ENCODE measurements at regions not wholly inside any gene's neighbourhood (a gene's known extent, or its start where the extent isn't known, plus 50 kb on each side); places are given as distances from the start of the nearest gene placed in this dataset.

DNA sequence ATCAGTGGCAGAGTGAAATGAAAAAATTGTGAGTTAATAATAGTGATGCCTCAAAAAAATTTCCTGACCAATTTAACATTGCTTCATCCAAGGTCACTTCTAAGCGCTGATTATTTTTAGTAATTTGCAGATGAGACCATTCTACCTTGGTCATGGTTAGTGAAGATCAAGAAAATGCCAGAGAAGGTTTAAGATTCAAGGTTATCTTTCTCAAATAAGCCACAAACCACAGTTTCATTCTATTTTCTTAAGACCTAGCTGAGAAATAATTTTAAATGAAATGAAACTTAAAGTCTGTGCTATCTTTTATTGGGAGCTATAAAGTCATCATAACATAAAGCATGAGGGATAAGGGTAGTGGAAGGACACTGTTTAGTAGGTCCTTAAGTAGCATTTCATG is 353.9 kb upstream of the NAALADL2 start:
- Histone ChIP-seq H3K4me1 (ENCODE audit: control insufficient read depth in 1 of 2, insufficient read depth in 2 of 2, low read length in 2 of 2) (no peaks in the 10 kb centered on the region), H3K36me3 (replicated peaks in 1 of 2; ENCODE audit: control insufficient read depth in 1 of 2, insufficient read depth in 2 of 2, low read length in 2 of 2) (no peaks in the 10 kb centered on the region), H4K20me1 (ENCODE audit: insufficient read depth, low read length) (no peaks in the 10 kb centered on the region), H3K9ac (ENCODE audit: insufficient read depth, low read length, poor library complexity, severe bottlenecking) (no peak overlapping the region), H3K79me2 (ENCODE audit: insufficient read depth, low read length) (no peaks in the 10 kb centered on the region), H3K27ac (ENCODE audit: low read depth in 1 of 2, low read length in 2 of 2) (no peak overlapping the region), H3K27me3 (ENCODE audit: control insufficient read depth in 2 of 2, insufficient read depth in 2 of 2, low read length in 2 of 2) (no peaks in the 10 kb centered on the region), H3K4me3 (replicated peaks in 1 of 3; ENCODE audit: low read depth in 2 of 3, low read length in 3 of 3) (no peak overlapping the region), H3K4me2 (replicated peaks; ENCODE audit: extremely low read depth, low read length, poor library complexity, severe bottlenecking) (no peak overlapping the region), H2AFZ (ENCODE audit: insufficient read depth, low read depth, low read length, poor library complexity, severe bottlenecking) (no peak overlapping the region), H3K9me3 (replicated peaks in 1 of 2; ENCODE audit: control insufficient read depth in 1 of 2, insufficient read depth in 1 of 2, low read length in 2 of 2) (no peaks in the 10 kb centered on the region)
- TF ChIP-seq, protein P1, sequence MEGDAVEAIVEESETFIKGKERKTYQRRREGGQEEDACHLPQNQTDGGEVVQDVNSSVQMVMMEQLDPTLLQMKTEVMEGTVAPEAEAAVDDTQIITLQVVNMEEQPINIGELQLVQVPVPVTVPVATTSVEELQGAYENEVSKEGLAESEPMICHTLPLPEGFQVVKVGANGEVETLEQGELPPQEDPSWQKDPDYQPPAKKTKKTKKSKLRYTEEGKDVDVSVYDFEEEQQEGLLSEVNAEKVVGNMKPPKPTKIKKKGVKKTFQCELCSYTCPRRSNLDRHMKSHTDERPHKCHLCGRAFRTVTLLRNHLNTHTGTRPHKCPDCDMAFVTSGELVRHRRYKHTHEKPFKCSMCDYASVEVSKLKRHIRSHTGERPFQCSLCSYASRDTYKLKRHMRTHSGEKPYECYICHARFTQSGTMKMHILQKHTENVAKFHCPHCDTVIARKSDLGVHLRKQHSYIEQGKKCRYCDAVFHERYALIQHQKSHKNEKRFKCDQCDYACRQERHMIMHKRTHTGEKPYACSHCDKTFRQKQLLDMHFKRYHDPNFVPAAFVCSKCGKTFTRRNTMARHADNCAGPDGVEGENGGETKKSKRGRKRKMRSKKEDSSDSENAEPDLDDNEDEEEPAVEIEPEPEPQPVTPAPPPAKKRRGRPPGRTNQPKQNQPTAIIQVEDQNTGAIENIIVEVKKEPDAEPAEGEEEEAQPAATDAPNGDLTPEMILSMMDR (IDR thresholded peaks at IDR 0.05): no peak
- H3K4me1 Mint-ChIP-seq: no peaks in the 10 kb centered on the region
- H3K4me3 Mint-ChIP-seq: no peak overlapping the region
- peaks cover 0 to 6% (median 3%) of the 10 kb centered on the region in 7 donors for H3K9me3 Mint-ChIP-seq
- WGBS (ENCODE audit: insufficient coverage): no CpG with 5 or more reads among the region's 1 CpG
- no peaks in the 10 kb centered on the region for H3K27me3 Mint-ChIP-seq (ENCODE audit: low read depth in 3 of 3)
- DNase-seq: no peak
- intact Hi-C loops (cut with micrococcal nuclease): no loop called here
- H3K27ac Mint-ChIP-seq: no peak overlapping the region
- H3K36me3 Mint-ChIP-seq: no peaks in the 10 kb centered on the region

GRCh38 chr3:174524203-174524602 is 334.9 kb upstream of the NAALADL2 start:
- WGBS (ENCODE audit: insufficient coverage): no CpG with 5 or more reads among the region's 3 CpGs
- no peak overlapping the region for H2AFZ ChIP-seq (ENCODE audit: insufficient read depth, low read depth, low read length, poor library complexity, severe bottlenecking)

More at GRCh38 chr3:174524203-174524602, 334.9 kb upstream of the NAALADL2 start:
- peak overlapping the region in 1 of 7 donors; percentile 35 for H3K27ac Mint-ChIP-seq
- intact Hi-C loops (cut with micrococcal nuclease): no loop called here
- Histone ChIP-seq H4K20me1 (ENCODE audit: insufficient read depth, low read length) (no peaks in the 10 kb centered on the region), H3K4me2 (replicated peaks; ENCODE audit: extremely low read depth, low read length, poor library complexity, severe bottlenecking) (no peak overlapping the region), H3K27ac (ENCODE audit: low read depth in 1 of 2, low read length in 2 of 2) (no peak overlapping the region), H3K27me3 (ENCODE audit: control insufficient read depth in 2 of 2, insufficient read depth in 2 of 2, low read length in 2 of 2) (no peaks in the 10 kb centered on the region), H3K9ac (ENCODE audit: insufficient read depth, low read length, poor library complexity, severe bottlenecking) (no peak overlapping the region), H3K79me2 (ENCODE audit: insufficient read depth, low read length) (no peaks in the 10 kb centered on the region), H3K4me1 (ENCODE audit: control insufficient read depth in 1 of 2, insufficient read depth in 2 of 2, low read length in 2 of 2) (no peaks in the 10 kb centered on the region), H3K36me3 (replicated peaks in 1 of 2; ENCODE audit: control insufficient read depth in 1 of 2, insufficient read depth in 2 of 2, low read length in 2 of 2) (no peaks in the 10 kb centered on the region), H3K9me3 (replicated peaks in 1 of 2; ENCODE audit: control insufficient read depth in 1 of 2, insufficient read depth in 1 of 2, low read length in 2 of 2) (no peaks in the 10 kb centered on the region), H3K4me3 (replicated peaks in 1 of 3; ENCODE audit: low read depth in 2 of 3, low read length in 3 of 3) (no peak overlapping the region)
- TF ChIP-seq, protein P1 (IDR thresholded peaks at IDR 0.05): no peak
- H3K36me3 Mint-ChIP-seq: no peaks in the 10 kb centered on the region
- no peaks in the 10 kb centered on the region for H3K4me1 Mint-ChIP-seq
- H3K9me3 Mint-ChIP-seq: peaks cover 3 to 14% (median 6%) of the 10 kb centered on the region in 7 donors
- H3K27me3 Mint-ChIP-seq (ENCODE audit: low read depth in 3 of 3): peaks cover 0 to 1% (median 0%) of the 10 kb centered on the region in 3 donors
- DNase-seq: no peak
- no peak overlapping the region for H3K4me3 Mint-ChIP-seq
